ENCODE measurements at regions not wholly inside any gene's neighbourhood (a gene's known extent, or its start where the extent isn't known, plus 50 kb on each side); places are given as distances from the start of the nearest gene placed in this dataset.

DNA sequence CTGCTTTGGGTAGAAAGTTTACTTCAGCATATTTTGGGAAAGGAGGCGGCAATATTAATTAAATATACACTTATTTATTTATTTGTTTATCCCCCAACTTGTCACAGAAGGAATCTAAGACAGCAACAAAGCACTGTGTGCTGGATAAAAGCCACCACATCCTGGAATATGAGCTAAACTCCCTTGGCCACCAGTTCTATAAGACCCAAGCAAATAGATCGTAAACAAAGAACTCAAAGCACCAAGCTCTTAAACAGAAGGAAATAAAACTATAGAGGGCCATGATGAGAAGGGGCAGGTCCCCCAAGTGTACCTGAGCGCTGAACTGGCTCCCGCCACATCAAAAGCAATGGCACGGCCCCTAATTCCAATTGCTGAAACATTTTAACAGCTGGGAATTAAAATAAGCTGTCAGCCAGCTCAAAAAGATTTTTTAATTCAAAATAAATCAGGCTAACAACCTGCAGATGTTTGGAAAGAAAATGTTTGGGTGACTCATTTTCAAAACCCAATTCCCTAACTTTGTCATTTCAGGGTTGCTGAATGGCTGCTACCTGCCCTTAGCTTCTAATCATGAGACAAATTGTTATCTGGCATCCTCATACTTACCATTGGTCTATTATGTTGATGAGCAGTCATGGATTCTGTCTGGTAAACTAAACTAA lies 127.1 kb downstream of the SLC30A10 start:
- DNase-seq (ENCODE audit: low read depth): no peak

DNA sequence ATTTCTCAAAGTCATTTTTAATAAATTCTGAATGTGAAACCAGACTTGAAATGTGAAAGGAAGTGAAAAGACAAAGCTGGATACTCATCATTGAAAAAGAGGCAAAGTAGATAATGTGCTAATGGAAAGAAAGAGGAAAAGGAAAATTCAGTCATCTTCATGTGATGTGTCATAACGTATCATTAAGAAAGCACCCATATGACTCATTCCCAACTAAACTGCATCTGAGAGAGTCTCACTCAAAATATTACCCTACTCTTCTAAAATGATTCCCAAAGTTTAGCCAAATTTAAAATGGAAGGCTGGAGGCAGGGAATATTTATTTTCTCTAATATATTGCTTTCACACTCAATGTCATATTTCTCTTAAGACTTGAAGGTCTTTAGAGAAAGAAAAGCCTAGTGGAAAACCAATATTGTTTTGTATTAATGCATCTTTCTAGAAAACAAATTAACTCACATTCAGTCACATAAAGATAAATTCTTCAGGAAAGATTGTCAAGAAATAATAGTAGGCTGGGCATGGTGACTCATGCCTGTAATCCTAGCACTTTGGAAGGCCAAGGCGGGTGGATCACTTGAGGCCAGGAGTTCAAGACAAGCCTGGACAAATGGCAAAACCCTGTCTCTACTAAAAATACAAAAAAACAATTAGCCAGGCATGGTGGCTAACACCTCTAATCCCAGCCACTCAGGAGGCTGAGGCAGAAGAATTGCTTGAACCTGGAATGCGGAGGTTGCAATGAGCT lies 129.9 kb downstream of the SLC30A10 start:
- peak; percentile 67 for DNase-seq (ENCODE audit: low read depth)

DNA sequence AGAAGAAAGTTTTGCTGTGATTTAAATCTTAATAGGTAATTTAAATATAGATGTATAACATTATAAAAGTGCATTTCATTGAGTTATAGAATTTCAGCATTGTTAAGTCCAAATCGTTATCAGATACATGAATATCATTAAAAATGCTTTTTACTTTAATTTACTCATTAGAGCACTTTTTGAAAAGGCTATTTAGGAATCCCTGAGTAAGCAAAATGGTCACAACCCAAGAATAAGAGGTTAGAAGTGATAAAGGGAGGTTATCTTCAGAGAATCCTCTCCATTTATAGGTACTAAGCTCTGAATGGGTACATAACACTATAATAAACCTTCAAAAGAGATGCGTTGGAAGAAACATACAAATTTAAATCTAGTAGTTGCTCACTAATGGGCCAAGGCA lies 130.7 kb downstream of the SLC30A10 start:
- DNase-seq (ENCODE audit: low read depth): no peak

DNA sequence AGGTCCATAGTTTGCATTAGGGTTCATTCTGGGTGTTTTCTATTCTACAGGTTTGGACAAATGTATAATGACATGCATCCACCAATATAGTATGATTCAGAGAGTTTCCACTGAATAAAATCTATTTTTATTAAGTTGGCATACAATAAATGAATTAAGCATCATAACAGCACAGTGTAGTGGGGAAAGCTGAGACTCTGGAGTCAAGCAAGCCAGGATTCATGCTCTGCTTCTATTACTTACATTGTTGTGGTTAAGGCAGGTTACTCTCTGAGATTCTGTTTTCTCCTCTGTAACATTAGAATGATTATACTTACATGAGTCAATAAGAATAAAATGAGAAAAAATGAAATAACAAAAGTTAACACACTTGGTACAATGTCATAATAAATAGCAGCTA lies 131.3 kb downstream of the SLC30A10 start:
- DNase-seq (ENCODE audit: low read depth): peak; percentile 47

DNA sequence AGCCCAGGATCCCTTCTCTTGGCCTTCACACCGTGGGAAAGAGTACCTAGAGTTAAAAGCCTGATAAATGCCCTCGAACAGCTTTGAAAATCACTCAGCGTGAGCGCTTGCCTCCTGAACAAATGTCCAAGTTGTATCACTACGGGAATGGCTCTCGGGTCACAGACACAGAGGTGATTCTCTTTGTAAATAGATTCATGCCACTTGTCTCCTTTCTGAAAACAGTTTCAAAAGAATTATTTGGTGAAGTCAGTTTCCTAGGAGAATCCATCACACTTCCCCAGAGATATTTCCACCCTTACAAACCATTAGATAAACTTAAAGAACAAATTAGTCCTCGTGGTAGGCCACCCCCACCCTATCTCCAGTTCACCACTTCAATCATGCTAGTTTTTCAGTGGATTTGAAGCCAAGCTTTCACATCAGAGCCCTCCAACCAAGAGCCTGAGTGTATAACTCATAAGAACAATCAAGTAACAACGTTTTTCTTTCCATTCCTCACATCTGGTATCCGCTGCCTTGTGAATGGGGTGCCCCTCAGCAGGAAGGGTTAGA lies 132.9 kb downstream of the SLC30A10 start:
- no peak for DNase-seq (ENCODE audit: low read depth)

DNA sequence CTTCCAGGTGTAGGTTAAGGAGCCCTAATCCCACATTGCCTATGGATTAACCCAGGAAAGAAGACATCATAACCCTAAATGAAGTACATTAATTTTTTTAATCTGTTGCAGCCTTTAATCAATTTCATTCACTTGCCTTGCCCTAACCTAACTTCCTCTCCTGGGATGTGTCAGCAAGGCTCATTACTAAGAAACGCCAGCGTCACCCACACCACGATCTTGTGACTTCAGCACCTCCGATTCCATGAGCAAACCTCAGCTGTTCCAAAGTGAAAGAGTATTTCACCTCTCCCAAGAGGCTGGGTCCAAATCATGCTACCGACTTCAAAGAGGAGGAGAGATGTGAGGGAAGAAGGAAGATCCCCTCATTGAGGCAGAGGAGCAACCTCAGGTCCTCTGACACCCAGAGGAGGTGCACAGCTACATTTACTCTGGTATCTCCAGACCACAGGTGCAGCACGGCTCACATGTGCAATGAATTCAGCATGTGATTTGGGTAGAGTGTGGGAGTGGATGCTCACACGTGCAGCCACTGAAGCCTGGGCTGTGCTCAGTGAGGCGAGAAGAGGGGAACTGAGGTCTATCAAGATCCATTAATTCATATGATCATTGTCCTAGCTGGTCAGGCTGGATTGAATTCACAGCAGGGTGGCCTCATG lies 134.1 kb downstream of the SLC30A10 start:
- no peak for DNase-seq (ENCODE audit: low read depth)

DNA sequence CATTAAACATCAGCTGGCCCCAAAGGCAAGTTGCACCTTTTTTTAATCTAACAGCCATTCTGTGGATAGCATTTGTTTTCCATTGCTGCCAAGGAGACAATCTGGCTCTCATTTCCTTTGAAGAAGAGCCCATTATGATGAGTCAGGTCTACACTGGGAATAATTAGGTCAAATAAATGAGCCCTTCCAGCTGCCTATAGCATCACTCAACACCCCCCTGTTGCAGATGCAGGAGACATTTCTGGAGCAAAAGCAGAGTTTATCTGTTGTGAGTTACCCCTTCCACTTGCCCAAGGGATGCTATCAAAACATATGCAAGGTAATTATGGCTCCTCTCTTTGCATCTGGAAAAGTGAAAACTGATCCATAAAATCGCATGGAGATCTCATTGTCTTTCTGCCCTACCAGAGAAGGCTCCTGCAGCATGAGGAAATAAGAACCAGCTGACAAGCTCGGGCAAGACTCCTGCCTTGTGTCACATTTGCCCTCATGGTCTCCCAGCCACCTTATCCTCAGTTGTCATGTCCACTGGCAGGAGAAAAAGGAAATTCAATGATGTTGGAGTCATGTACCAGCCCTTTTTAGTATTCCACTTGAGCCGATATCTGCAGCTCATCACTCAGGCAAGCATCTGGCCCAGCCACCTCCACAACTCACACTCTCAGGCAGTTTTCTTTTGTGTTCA lies 135.9 kb downstream of the SLC30A10 start:
- peak; percentile 94 for DNase-seq (ENCODE audit: low read depth)

DNA sequence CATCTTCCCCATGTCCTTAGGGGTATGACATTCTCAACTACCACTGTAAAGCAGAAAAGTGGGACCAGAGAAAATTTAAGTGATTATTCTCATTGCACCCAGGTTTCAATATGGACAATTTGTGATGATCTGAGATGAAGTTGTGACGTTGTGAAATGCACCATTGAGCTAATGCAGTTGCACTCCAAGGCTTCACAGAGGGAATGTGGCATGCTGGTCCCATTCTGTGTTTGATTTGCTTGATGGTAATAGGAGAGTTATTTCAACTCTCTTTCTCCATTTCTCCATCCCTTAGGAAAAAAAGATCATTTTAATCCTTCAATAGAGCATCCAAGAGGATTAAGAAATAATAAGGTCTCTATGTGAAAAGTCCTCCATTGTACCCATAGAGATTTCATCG lies 136.6 kb downstream of the SLC30A10 start:
- DNase-seq (ENCODE audit: low read depth): peak; percentile 51

DNA sequence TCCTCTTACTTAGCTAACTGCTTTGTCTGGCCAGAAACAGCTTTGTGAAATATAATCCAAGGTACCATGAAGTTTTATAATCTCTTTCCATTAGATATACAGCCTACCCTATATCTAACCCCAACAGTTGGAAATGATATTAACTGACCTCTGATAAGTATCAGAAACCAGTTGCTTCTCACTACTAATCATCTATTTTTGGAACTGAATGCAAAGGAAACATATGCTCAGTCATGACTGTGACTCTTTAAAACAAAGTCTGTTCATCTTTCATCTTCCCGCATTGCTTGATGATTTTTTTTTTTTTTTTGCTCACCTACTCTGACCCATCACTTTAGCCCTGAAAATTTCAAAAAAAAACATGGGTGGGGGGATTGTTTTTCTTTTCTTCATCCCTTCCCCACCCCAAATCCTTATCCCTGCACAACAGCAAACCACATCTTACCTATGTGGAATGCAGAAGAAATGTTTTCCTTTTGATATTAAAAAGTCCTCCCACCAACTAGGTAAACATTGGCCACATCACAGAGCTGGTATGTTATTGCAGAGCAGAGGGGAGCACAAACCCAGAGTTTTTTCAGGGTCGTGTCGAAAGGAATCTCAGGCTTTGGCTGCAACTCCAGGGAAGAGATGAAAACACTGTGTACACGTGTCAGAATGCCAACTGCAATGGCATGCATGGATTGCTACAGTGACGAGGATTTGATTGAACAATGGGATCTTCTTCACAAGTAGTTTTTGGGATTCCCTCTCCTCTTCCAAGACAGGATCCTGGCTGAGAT lies 137.3 kb downstream of the SLC30A10 start:
- peak; percentile 79 for DNase-seq (ENCODE audit: low read depth)

DNA sequence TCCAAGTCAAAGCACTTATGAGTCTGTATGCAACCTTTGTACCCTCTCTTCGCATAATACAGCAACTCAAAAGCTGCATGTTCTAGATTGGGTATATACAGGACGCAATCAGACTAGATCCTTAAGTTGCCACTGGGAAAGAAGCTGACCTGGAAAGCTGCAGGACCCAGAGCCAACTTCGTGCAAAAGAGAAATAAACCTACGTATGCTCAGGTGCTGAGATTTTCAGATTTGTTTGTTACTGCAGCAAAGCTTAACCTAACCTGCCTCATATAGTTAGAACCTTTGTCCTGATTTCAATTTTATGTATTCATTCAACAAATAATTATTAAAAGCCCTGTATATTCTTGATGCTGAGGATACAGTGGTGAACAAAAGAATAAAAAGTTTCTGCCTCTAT lies 139.7 kb downstream of the SLC30A10 start:
- no peak for DNase-seq (ENCODE audit: low read depth)

DNA sequence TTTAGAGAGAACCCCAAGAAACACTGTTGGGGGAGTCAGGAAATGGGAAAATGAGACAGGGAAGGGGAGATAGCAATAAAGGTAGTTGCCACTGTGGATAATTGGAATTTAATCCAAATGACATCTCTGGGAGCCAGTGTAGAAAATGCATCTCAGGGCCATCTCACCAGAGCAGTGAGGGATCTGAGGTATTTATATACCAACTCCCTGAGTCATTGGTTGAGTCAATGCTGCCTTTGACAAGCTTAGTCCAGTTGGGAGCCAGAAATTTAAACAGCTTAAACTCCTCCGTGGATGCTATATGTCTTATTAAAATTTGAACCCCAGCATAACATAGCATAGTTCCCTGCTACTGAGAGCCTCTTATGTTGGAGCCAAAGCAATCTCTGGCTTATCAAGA lies 140.3 kb downstream of the SLC30A10 start:
- DNase-seq (ENCODE audit: low read depth): no peak

DNA sequence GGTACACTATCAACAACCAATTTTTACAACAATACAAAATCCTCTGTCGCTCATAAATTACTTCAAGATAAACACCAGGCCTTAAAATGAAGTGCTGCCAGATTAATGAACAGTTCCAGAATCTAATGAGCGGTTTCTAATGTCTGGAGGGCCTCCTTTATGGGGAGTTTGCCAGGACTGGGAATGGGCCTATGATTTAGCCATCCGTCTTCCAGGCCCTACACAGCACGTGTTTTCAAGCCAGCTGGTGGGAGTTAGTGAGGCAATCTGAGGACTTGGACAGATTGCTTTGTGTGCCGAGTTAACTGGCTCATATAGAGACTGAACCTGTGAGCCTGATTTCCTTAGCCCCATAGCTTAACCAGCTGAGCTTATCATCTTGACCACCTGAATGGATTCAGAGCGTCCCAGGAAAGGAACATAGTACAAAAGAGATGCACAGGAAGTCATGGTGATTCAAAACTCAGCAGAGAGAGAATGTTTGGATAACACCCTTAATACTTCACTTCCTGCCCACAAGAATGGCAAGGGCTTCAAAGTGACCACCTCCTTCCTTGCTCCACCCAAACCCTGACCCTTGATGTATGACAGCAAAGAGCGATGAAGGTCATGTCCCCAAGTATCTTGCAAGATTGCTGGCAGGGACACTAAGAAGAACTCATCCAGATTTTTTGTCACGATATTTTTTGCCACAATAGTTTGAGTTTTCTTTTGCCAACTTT lies 143.5 kb downstream of the SLC30A10 start:
- no peak for DNase-seq (ENCODE audit: low read depth)

DNA sequence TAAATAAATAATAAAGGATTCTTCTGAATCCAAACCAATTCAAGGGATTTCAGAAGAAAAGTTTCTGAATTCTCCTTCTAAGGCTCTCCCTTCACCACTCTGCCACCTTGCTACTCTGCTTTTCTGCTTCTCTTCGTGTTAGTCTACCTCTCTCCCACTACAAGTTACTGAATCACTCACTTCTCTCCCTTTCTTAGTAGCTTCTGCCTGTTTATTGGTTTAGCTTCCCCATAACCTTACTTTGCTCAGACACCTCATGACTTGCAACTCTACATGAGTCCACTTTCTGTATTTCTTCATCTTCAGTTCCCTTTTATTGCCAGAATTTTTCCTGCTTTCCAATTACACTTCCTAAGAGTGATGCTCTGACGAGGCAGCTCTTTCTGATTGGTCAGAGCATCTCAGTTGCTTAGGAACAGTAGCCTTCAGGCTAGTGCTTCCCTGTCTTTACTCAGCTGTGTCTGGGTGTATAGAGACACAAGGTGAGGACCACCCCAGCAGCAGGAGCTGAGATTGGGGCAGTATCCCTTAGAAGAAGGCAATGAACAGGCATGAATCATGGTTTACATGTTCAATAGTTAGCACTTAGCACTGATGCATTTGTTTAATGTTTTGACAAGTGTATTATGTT lies 144.6 kb downstream of the SLC30A10 start:
- DNase-seq (ENCODE audit: low read depth): no peak

DNA sequence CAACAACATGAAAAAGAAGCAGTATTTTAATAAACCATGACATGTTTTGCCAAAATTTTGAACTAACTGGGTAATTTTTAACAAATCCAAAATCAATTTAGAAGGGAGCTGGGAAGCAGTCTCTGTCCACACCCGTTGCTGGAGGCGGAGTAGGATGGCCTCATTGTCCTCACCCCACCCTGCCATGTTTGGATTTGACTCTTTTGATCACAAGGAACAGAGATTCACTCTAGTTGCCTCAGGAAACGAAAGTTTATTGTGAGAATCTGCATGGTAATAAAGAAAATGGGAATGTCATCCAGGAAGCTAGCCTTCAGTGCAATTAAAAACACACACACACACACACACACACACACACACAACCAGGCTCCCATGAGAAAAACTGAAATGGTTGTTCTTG lies 145.4 kb downstream of the SLC30A10 start:
- no peak for DNase-seq (ENCODE audit: low read depth)

DNA sequence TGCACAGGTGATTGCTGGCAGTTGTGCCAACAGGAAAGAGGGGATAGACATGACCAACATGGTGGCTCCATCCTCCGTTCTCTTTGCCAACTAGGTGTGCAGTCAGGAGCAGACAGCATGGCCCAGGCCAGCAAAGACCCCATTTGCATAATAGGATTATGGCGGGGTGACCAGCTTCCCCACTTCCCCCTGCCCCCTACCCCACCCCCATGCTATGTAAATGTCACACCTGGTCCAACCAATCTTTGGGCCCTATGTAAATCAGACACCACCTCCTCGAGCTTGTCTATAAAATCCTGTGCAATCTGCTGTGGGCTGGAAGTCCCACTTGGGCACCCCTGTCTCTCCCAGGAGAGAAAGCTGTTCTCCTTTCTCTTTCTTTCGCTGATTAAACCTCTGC lies 146.0 kb downstream of the SLC30A10 start:
- no peak for DNase-seq (ENCODE audit: low read depth)

DNA sequence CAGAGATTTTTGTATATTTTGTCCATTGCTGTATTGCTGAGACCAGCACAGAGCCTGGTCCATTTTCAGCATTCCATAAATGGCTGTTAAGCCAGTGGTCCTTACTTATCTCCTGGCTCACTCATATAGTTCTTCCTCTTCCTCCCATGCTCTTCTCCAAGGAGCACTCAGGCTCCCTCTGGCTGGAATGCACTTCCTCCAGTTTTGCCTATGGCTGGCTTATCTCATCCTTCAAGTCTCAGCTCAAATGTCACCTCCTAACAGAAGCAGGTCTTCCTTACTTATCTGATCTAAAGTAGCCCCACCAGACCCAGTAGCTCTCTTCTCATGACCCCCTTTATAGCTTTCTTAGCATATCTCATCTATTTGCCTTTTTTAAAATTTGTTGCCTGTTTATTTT lies 146.9 kb downstream of the SLC30A10 start:
- DNase-seq (ENCODE audit: low read depth): no peak

DNA sequence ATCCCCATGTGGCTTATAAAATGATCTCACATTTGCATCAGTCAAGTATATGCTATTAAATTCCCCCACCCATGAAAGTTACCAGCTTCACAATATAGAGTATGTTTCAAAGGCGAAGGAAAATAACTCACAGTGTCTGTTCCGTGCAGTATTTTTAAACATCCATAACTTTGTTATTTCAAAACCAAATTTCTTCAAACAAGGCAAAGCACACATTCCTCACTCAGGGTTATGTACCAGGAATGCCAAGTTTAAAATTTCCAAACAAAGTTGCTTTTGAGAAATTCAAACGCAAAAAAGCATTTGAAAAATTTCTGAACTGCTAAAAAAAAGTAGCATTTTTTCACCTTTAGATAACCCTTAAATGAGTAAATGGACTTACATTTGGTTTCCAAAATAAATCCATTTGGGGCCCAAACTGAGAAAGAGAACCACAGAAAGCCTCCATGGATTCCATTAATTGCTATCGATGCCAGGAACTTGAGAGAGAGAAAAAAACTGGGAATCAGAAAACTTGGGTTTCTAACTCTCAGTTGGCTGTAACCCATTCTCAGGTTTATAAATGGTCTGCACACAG lies 149.5 kb downstream of the SLC30A10 start:
- peak; percentile 27 for DNase-seq (ENCODE audit: low read depth)

DNA sequence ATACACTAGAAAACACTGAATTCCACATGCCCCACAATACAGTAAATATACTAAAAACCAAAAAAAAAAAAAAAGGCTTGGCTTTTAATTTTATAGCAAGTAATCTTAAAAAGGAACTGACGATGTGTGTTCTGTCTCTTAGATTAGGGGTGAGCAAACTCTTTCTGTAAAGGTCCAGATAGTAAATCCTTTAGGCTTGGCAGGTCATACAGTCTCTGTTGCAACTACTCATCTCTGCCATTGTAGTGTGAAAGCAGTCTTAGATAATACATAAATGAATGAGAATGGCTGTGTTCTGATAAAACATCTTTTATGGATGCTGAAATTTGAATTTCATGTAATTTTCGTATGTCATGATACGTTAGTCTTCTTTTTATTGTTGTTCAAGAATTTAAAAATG lies 150.2 kb downstream of the SLC30A10 start:
- no peak for DNase-seq (ENCODE audit: low read depth)

DNA sequence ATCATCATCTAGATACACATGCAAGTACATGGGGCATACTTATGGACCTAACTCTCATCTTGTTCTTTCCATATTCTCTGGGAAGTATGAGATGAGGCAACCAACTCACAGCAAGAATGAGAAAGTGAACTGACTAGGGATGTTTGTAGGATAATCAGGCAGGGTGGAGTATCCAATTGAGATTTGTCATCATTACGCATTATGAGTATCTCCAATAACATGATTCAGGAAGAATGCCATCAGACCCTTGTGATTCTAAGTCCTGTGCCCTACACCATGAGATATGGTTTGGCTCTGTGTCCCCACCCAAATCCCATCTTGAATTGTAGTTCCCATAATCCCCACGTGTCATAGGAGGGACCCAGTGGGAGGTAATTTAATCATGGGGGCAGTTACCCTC lies 154.0 kb downstream of the SLC30A10 start:
- no peak for DNase-seq (ENCODE audit: low read depth)

DNA sequence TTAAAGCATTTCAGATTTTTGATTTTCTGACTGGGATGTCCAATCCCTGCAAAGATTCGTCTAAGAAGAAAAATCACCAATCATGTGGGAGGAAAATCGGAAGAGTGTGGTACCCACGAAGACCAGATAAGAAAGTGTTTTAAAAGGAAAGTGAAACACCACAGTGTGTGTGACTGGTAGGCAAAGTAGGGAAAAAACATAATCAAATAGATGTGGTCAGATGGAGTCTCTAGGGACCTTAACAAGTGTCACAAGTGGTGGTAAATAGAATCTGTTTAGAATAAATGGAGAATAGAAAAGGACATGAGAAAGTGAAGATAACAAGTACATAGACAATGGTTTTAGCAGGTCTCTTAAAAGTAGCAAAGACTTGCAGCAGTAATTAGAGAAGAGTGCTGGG lies 154.6 kb downstream of the SLC30A10 start:
- no peak for DNase-seq (ENCODE audit: low read depth)

All from fibroblast of gingiva (primary cell).